ENCODE measurements at regions not wholly inside any gene's neighbourhood (a gene's known extent, or its start where the extent isn't known, plus 50 kb on each side); places are given as distances from the start of the nearest gene placed in this dataset.

DNA sequence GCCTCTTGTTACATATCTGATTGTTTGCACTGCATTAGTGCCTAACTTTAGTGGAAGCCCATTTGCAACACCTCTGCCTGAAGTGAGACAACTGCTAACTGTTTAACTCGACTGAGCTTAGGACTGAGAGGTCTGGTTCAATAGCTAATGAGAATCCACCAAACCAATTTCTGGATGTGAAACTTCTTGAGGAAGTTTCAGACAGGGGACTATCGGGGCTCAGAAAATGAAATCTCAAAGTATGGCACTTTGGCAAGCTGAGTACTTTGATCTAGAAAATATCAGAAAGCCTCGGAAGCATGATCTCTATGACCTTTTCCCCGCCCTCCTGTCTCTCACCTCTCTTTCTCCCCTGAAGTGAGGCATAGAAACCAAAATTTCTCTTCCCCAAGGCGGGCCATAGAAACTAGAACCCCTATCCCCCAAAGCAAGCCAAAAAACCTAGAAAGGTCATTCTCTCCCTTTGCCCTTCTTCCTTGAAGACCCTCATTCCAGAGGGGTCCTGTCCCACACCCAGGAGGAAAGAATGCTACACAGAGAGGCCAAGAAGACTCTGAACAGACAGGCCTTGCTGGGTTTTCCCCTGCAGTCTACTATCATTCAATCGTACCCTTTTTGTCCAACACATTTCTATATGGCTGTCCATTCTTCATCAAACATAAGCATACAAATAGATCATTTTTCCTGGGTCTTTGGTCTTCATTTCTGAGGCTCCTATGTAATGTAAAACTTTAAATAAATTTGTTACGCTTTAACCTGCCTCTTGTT, 69.6 kb upstream of the CREB1 start:
- TF ChIP-seq ZNF384 (IDR thresholded peaks at IDR 0.05) (no peak), FOXK2 (IDR thresholded peaks at IDR 0.05) (no peak), FOXM1 (IDR thresholded peaks at IDR 0.05; ENCODE audit: borderline replicate concordance) (no peak), FOXA1 (IDR thresholded peaks at IDR 0.05) (no peak), SUZ12 (IDR thresholded peaks at IDR 0.05) (no peak), L3MBTL2 (conservative IDR thresholded peaks at IDR 0.05) (no peak), ELF4 (IDR thresholded peaks at IDR 0.05) (no peak), TARDBP (IDR thresholded peaks at IDR 0.05) (no peak), BHLHE40 (IDR thresholded peaks at IDR 0.05; ENCODE audit: borderline replicate concordance) (no peak), LEF1 (IDR thresholded peaks at IDR 0.05; ENCODE audit: borderline replicate concordance) (no peak), SP1 (IDR thresholded peaks at IDR 0.05) (no peak)
- TF ChIP-seq, protein P1, sequence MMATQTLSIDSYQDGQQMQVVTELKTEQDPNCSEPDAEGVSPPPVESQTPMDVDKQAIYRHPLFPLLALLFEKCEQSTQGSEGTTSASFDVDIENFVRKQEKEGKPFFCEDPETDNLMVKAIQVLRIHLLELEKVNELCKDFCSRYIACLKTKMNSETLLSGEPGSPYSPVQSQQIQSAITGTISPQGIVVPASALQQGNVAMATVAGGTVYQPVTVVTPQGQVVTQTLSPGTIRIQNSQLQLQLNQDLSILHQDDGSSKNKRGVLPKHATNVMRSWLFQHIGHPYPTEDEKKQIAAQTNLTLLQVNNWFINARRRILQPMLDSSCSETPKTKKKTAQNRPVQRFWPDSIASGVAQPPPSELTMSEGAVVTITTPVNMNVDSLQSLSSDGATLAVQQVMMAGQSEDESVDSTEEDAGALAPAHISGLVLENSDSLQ (IDR thresholded peaks at IDR 0.05) = no peak
